Stimulated activated CD8-positive, alpha-beta memory T cell treated with anti-CD3 and anti-CD28 coated beads, Interleukin-4, amount 100 ng/mL, for 48 hours (primary cell): ENCODE measurements at regions not wholly inside any gene's neighbourhood (a gene's known extent, or its start where the extent isn't known, plus 50 kb on each side); places are given as distances from the start of the nearest gene placed in this dataset.
"Not testable (repeated sequence)": the region's sequence is repeated elsewhere in the genome, so short reads cannot be mapped to it uniquely, and the experiment has no call there.

ENCODE experiments used
- DNase-seq: peaks from one replicate; pipeline ENCODE4 v3.0.0-alpha.2; 2020

- no peak for DNase-seq
Observed at GRCh38 chr17:68142595-68142994, 105.2 kb upstream of the AMZ2 start.

GRCh38 chr17:68143425-68143824 lies 104.4 kb upstream of the AMZ2 start:
- no peak for DNase-seq

GRCh38 chr17:68145088-68145487 lies 102.8 kb upstream of the AMZ2 start:
- no peak for DNase-seq

- no peak for DNase-seq
Observed at GRCh38 chr17:68148936-68149335, 98.9 kb upstream of the AMZ2 start.

GRCh38 chr17:68152161-68152571 lies 95.7 kb upstream of the AMZ2 start:
- DNase-seq = no peak

GRCh38 chr17:68155692-68156091 lies 92.2 kb upstream of the AMZ2 start:
- no peak for DNase-seq

GRCh38 chr17:68161644-68162428 lies 86.0 kb upstream of the AMZ2 start:
- no peak for DNase-seq

- DNase-seq = not testable (repeated sequence)
Observed at GRCh38 chr17:68168273-68169164, 79.3 kb upstream of the AMZ2 start.

GRCh38 chr17:68169165-68169821 lies 78.5 kb upstream of the AMZ2 start:
- DNase-seq = not testable (repeated sequence)

GRCh38 chr17:68169840-68170239 lies 78.0 kb upstream of the AMZ2 start:
- DNase-seq = no peak

- DNase-seq = no peak
Observed at GRCh38 chr17:68170246-68170645, 77.6 kb upstream of the AMZ2 start.

GRCh38 chr17:68172461-68172954 lies 75.3 kb upstream of the AMZ2 start:
- DNase-seq = peak; percentile 86

GRCh38 chr17:68175416-68175815 lies 72.4 kb upstream of the AMZ2 start:
- DNase-seq = no peak

- no peak for DNase-seq
Observed at GRCh38 chr17:68175905-68176304, 71.9 kb upstream of the AMZ2 start.

- DNase-seq = no peak
Observed at GRCh38 chr17:68176718-68177117, 71.1 kb upstream of the AMZ2 start.

- no peak for DNase-seq
Observed at GRCh38 chr17:68178831-68179230, 69.0 kb upstream of the AMZ2 start.

- DNase-seq = no peak
Observed at GRCh38 chr17:68179236-68179925, 68.5 kb upstream of the AMZ2 start.

GRCh38 chr17:68179926-68180285 lies 67.9 kb upstream of the AMZ2 start:
- no peak for DNase-seq

- no peak for DNase-seq
Observed at GRCh38 chr17:68182011-68182306, 65.9 kb upstream of the AMZ2 start.

GRCh38 chr17:68182940-68183551 lies 64.8 kb upstream of the AMZ2 start:
- DNase-seq = peak; percentile 70

GRCh38 chr17:68184141-68184571 lies 63.7 kb upstream of the AMZ2 start:
- no peak for DNase-seq

GRCh38 chr17:68184816-68185436 lies 62.9 kb upstream of the AMZ2 start:
- DNase-seq = peak; percentile 64
